ENCODE measurements at regions not wholly inside any gene's neighbourhood (a gene's known extent, or its start where the extent isn't known, plus 50 kb on each side); places are given as distances from the start of the nearest gene placed in this dataset.
A peak's percentile ranks its signal among the peaks of the same experiment; 100 is the strongest.

DNA sequence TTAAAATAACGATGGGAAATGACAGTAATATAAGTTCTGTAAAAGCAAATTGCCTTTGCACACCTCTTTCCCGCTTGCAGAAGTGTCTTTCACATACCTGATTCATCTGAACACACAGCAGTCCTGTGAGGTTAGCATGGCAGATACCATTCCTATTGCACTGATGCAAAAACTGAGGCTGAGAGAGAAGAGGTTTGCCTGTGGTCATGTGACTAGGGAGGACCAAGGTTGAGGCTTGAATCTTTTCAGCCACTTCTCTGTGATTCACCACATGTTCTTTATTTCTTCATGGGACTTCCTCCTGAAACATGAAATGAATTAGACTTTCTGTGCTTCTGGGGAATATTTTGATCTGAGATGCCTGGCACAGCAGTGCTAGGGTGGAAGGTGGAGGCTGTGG lies 92.9 kb downstream of the VEGFA start:
- no peak overlapping the region for H3K4me3 ChIP-seq (ENCODE audit: control insufficient read depth, low read depth, low read length)
- TF ChIP-seq, protein P1, sequence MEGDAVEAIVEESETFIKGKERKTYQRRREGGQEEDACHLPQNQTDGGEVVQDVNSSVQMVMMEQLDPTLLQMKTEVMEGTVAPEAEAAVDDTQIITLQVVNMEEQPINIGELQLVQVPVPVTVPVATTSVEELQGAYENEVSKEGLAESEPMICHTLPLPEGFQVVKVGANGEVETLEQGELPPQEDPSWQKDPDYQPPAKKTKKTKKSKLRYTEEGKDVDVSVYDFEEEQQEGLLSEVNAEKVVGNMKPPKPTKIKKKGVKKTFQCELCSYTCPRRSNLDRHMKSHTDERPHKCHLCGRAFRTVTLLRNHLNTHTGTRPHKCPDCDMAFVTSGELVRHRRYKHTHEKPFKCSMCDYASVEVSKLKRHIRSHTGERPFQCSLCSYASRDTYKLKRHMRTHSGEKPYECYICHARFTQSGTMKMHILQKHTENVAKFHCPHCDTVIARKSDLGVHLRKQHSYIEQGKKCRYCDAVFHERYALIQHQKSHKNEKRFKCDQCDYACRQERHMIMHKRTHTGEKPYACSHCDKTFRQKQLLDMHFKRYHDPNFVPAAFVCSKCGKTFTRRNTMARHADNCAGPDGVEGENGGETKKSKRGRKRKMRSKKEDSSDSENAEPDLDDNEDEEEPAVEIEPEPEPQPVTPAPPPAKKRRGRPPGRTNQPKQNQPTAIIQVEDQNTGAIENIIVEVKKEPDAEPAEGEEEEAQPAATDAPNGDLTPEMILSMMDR (conservative IDR thresholded peaks at IDR 0.05; ENCODE audit: control insufficient read depth, insufficient read depth, low read depth, low read length) = no peak
- DNase-seq (ENCODE audit: low read depth) = no peak

DNA sequence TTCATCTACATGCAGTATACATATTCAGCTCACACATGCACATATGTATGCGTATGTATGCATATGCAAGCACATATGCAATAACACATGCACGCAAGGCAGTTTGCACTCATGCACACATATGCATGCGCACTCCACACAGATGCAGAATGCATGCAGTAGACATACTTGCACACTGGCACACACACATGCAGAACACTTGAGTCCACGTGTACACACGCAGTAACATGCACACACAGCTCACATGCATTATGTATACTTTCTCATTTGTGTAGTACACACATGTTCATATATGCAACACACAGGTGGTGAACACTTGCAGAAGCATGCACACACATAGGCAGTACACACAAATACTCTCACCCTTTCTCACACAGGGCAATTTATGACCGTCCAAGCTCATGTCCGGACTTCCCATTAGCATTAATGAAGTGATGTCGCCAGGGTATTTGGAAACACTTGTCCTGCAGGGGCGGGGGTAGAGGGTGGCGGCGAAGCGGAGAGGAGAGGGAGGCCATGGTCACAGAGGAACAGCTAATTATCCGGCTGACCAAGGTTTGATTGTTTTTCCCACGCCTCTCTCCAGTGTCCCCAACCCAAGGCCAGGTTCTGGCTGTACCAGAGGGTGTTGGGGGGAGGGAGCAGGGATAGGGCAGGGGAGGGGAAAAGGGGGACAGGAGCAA lies 91.3 kb downstream of the VEGFA start:
- DNase-seq (ENCODE audit: low read depth) = no peak
- H3K4me3 ChIP-seq (ENCODE audit: control insufficient read depth, low read depth, low read length) = no peak overlapping the region
- TF ChIP-seq, protein P1 (conservative IDR thresholded peaks at IDR 0.05; ENCODE audit: control insufficient read depth, insufficient read depth, low read depth, low read length) = no peak

DNA sequence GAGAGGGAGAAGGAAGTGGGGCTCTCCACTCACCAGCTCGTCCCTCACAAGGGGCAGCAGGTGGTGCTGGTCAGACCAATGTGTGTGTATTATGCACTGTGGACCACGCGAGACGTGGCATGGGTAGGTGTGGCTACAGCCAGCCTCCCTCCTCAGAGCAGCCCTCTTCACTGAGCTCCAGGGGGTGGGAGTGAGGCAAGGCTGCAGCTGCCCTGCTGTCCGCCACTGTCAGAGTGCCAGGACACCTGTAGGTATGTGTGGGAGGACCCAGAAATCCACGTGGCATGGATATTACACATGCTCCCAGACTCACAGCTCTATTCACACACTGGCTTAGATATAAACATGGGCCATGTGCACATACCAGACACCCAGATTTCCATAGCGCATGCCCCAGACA lies 90.3 kb downstream of the VEGFA start:
- DNase-seq (ENCODE audit: low read depth) = no peak
- H3K4me3 ChIP-seq (ENCODE audit: control insufficient read depth, low read depth, low read length) = no peak overlapping the region
- TF ChIP-seq, protein P1 (conservative IDR thresholded peaks at IDR 0.05; ENCODE audit: control insufficient read depth, insufficient read depth, low read depth, low read length) = no peak

DNA sequence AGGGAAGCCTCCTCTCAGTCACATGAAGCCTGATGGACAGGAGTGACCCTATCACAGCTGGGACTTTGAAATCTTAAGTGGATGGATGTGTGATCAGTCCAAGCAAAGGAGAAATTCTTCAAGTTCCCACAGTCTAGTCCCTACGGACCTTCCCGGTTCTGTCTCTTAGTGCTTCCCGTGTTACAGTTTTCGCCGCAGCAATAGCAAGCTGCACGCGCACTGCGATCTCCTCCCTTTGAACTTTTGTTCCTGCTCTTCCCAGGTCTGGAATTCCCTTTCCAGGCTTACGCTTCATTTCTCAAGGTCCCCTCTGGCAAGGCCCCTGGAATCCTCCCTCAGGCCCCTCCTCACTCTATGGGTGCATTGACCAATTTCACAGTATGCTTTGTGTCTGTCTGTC lies 89.2 kb downstream of the VEGFA start:
- no peak overlapping the region for H3K4me3 ChIP-seq (ENCODE audit: control insufficient read depth, low read depth, low read length)
- TF ChIP-seq, protein P1 (conservative IDR thresholded peaks at IDR 0.05; ENCODE audit: control insufficient read depth, insufficient read depth, low read depth, low read length) = no peak
- DNase-seq (ENCODE audit: low read depth) = no peak

DNA sequence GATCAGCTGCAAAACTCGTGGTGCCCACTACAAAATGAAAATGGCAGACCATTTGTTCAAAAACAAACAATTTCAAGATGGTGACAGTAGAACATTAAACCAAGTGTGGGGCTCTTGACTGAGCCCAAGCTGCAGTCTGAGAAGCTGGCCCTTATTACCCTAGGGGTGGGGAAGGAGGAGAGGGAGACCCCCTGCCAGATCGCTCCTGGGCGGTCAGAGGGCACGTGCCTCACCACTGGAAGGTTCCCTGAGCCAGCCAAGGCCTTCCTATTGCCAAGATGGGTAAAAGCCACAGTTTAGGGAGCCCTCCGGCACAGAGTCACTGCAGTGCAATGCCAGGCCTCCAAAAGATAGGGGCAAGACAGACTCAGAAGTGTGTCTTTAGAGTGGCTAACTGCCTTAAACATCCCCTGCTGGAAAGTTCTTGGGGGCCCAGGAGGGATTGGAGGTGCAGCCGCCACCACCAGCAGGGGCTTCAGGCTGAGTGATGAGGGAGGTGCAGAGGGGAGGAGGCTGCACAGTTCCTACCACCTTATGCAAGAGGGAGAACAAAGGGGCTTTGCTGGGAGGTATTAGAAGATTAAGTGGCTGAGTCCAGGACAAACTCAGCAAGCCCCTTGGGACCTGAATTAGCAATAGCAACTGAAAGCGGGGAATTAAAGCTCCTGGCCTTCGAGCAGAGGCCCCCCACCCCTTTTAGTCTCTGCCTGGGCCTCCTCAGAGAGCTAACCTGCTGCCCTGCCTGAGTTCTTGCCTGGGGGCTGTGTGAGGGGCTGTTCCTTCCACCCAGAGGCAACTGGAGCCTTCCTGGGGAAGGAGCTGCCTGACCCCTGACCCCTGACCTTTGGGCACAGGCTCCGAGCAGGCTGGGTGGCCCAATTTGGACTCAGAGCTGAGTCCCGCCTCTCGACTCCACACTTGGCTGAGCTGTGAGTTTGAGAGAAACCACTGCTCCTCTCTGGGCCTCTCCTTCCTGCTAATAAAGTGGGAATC lies 88.4 kb downstream of the VEGFA start:
- TF ChIP-seq, protein P1 (conservative IDR thresholded peaks at IDR 0.05; ENCODE audit: control insufficient read depth, insufficient read depth, low read depth, low read length) = no peak
- no peak overlapping the region for H3K4me3 ChIP-seq (ENCODE audit: control insufficient read depth, low read depth, low read length)
- no peak for DNase-seq (ENCODE audit: low read depth)

DNA sequence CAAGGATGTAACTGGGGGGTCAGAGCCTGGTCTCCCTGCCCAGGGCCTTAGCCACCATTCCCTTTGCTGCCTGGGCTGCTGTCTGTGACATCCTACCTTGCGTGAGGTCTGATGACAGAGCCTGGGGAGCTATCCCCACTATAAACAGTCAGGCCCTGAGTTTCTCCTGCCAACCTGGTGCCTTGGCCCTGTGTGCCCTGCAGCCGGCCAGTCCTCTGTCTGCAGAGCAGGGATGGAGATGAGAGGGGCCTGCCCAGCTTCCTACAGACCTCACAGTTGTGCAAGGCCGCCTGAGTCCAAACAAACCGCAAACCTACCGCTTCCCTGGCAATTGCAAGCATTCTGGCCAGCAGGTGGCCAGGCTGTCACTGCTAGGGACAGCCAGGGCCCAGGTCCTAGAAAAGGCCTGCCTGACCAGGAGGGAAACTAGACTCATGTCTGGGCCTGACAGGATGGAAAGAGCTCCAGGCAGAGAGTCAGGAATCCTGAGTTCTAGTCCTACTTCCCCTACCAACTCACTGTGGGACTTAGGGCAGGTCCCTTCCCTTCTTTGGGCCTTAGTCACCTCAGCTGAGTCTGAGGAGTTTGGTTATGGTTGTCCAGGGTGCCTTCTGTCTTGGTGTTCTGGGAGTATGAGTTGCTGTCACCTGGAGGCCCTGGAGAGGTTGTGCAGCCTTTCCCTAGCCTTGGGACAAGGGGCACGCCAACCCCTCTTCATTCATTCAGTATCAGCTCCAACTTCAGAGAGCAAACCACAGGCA lies 86.2 kb downstream of the VEGFA start:
- TF ChIP-seq, protein P1 (conservative IDR thresholded peaks at IDR 0.05; ENCODE audit: control insufficient read depth, insufficient read depth, low read depth, low read length) = peak; percentile 9
- H3K4me3 ChIP-seq (ENCODE audit: control insufficient read depth, low read depth, low read length) = no peak overlapping the region
- DNase-seq (ENCODE audit: low read depth) = no peak
